GM23338 (cell line): ENCODE measurements at regions not wholly inside any gene's neighbourhood (a gene's known extent, or its start where the extent isn't known, plus 50 kb on each side); places are given as distances from the start of the nearest gene placed in this dataset.

ENCODE experiments used
- CREB1 ChIP-seq: fragments of 250-450 bp; sonication (Bioruptor Pico); IDR thresholded peaks from 2 replicates; pipeline ENCODE4 v1.5.0; 2020; ENCODE audit warnings: low read depth, mild to moderate bottlenecking, moderate library complexity
- CTCF ChIP-seq, 2 experiments: fragments of 200-600 bp in 1 of 2; sonication (generic) in 1 of 2; conservative IDR thresholded peaks; 2 replicates each; pipeline versions ENCODE4 v1.5.1 to v1.6.1; 2016 to 2017; ENCODE audit warnings: antibody characterized with exemption in 2 of 2, low read depth in 2 of 2, mild to moderate bottlenecking in 2 of 2, moderate library complexity in 1 of 2
- EZH2 ChIP-seq: fragments of 200-600 bp; sonication (generic); IDR thresholded peaks from one replicate; pipeline ENCODE4 v1.8.0; 2017; ENCODE audit warnings: antibody characterized with exemption, mild to moderate bottlenecking, low read depth; ENCODE audit not compliant: unreplicated experiment
- EZH2phosphoT487 ChIP-seq: fragments of 200-600 bp; sonication (generic); IDR thresholded peaks from one replicate; pipeline ENCODE4 v1.8.1; 2018; ENCODE audit warnings: antibody characterized with exemption; ENCODE audit not compliant: unreplicated experiment
- NANOG ChIP-seq: IDR thresholded peaks from 2 replicates; pipeline ENCODE4 v1.6.1; 2016; ENCODE audit warnings: antibody characterized with exemption, borderline replicate concordance
- POLR2AphosphoS5 ChIP-seq: IDR thresholded peaks from 2 replicates; pipeline ENCODE4 v1.6.1; 2016; ENCODE audit warnings: antibody characterized with exemption, low read depth
- ZNF114 ChIP-seq: fragments of 250-450 bp; sonication (Bioruptor Pico); IDR thresholded peaks from 2 replicates; pipeline ENCODE4 v1.5.0; 2020; ENCODE audit warnings: mild to moderate bottlenecking, moderate library complexity
- ZNF331 ChIP-seq: fragments of 250-450 bp; sonication (Bioruptor Pico); IDR thresholded peaks from 2 replicates; pipeline ENCODE4 v1.5.0; 2020; ENCODE audit warnings: low read depth, mild to moderate bottlenecking, moderate library complexity
- TF ChIP-seq, protein P1 (sequence below): IDR thresholded peaks from one replicate; pipeline ENCODE4 v1.6.1; 2018; ENCODE audit warnings: antibody characterized with exemption; ENCODE audit not compliant: unreplicated experiment
- TF ChIP-seq, protein P2 (sequence below): IDR thresholded peaks from 2 replicates; pipeline ENCODE4 v1.6.1; 2016; ENCODE audit warnings: antibody characterized with exemption

DNA sequence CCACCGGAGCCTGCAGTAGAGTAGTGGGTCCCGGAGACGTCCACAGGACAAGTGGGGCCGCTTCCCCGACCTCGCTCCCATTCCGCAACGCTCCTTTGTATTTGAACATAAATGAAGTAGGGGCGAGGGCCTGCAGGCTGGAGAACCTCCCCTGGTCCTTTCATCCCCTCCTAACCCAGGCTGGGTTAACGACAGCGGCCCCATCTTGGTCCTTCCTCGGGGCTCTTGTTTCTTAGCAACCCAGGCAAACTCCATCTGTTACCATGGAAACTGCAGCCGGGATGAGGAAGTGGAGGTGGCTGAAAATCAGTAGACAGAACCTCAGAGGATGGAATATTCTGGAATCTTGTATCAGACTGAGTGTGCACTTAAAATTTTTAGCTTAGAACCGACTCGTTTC, 132.6 kb upstream of the USP29 start:
- TF ChIP-seq EZH2phosphoT487 (no peak), CTCF (conservative IDR thresholded peaks at IDR 0.05; ENCODE audit: low read depth in 2 of 2) (no peak), CREB1 (no peak), ZNF114 (CRISPR knock-in tag) (no peak), POLR2AphosphoS5 (no peak), ZNF331 (CRISPR knock-in tag) (no peak), NANOG (no peak), EZH2 (no peak)
- TF ChIP-seq, protein P1, sequence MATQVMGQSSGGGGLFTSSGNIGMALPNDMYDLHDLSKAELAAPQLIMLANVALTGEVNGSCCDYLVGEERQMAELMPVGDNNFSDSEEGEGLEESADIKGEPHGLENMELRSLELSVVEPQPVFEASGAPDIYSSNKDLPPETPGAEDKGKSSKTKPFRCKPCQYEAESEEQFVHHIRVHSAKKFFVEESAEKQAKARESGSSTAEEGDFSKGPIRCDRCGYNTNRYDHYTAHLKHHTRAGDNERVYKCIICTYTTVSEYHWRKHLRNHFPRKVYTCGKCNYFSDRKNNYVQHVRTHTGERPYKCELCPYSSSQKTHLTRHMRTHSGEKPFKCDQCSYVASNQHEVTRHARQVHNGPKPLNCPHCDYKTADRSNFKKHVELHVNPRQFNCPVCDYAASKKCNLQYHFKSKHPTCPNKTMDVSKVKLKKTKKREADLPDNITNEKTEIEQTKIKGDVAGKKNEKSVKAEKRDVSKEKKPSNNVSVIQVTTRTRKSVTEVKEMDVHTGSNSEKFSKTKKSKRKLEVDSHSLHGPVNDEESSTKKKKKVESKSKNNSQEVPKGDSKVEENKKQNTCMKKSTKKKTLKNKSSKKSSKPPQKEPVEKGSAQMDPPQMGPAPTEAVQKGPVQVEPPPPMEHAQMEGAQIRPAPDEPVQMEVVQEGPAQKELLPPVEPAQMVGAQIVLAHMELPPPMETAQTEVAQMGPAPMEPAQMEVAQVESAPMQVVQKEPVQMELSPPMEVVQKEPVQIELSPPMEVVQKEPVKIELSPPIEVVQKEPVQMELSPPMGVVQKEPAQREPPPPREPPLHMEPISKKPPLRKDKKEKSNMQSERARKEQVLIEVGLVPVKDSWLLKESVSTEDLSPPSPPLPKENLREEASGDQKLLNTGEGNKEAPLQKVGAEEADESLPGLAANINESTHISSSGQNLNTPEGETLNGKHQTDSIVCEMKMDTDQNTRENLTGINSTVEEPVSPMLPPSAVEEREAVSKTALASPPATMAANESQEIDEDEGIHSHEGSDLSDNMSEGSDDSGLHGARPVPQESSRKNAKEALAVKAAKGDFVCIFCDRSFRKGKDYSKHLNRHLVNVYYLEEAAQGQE, result no peak
- TF ChIP-seq, protein P2, sequence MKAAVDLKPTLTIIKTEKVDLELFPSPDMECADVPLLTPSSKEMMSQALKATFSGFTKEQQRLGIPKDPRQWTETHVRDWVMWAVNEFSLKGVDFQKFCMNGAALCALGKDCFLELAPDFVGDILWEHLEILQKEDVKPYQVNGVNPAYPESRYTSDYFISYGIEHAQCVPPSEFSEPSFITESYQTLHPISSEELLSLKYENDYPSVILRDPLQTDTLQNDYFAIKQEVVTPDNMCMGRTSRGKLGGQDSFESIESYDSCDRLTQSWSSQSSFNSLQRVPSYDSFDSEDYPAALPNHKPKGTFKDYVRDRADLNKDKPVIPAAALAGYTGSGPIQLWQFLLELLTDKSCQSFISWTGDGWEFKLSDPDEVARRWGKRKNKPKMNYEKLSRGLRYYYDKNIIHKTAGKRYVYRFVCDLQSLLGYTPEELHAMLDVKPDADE, result no peak
